DND-41 (cell line): ENCODE measurements at regions not wholly inside any gene's neighbourhood (a gene's known extent, or its start where the extent isn't known, plus 50 kb on each side); places are given as distances from the start of the nearest gene placed in this dataset.

Experiments used
- CTCF ChIP-seq: IDR thresholded peaks from 2 replicates; pipeline ENCODE4 v1.5.1; 2012; ENCODE audit warnings: borderline replicate concordance, low read length, moderate library complexity, mild to moderate bottlenecking; ENCODE audit not compliant: poor library complexity, severe bottlenecking; ENCODE audit errors: extremely low read depth
- EZH2 ChIP-seq: IDR thresholded peaks from 3 replicates; pipeline ENCODE4 v1.6.1; 2012; ENCODE audit warnings: borderline replicate concordance, low read depth, mild to moderate bottlenecking, moderate library complexity, low read length, inconsistent platforms; ENCODE audit not compliant: severe bottlenecking

- TF ChIP-seq CTCF (no peak), EZH2 (no peak)
Observed at GRCh38 chr18:73768043-73768442, 379.6 kb downstream of the FBXO15 start.
